Breast epithelium (tissue), 4 donors: ENCODE measurements at regions not wholly inside any gene's neighbourhood (a gene's known extent, or its start where the extent isn't known, plus 50 kb on each side); places are given as distances from the start of the nearest gene placed in this dataset.

Experiments used
- DNase-seq, 2 donors: peaks; one replicate each; pipeline ENCODE4 v3.0.0-alpha.2; 2019; ENCODE audit warnings: low spot score in 2 of 2
- H3K27ac ChIP-seq, 2 donors: fragments of 200-600 bp; sonication (generic) in 1 of 2; one replicate each; pipeline ENCODE4 v1.5.1; 2016 to 2019; ENCODE audit warnings: mild to moderate bottlenecking in 1 of 2
- H3K27me3 ChIP-seq, 2 donors: fragments of 200-600 bp; sonication (generic) in 1 of 2; one replicate each; pipeline versions ENCODE4 v1.5.1 to v1.6.0; 2017 to 2019; ENCODE audit warnings: control low read depth in 1 of 2, mild to moderate bottlenecking in 1 of 2
- H3K36me3 ChIP-seq: fragments of 200-600 bp; one replicate; pipeline ENCODE4 v1.5.1; 2019
- H3K4me1 ChIP-seq, 2 donors: fragments of 200-600 bp; sonication (generic); one replicate each; pipeline ENCODE4 v1.5.1; 2016 to 2019; ENCODE audit warnings: control low read depth in 1 of 2
- H3K4me3 ChIP-seq, 3 donors: fragments of 200-600 bp; sonication (generic); 1 replicate in 2 of 3; 2 replicates in 1 of 3; pipeline ENCODE4 v1.5.1; 2016 to 2019; ENCODE audit warnings: mild to moderate bottlenecking in 3 of 3, moderate library complexity in 2 of 3
- H3K9me3 ChIP-seq, 2 donors: fragments of 200-600 bp; sonication (generic) in 1 of 2; one replicate each; pipeline ENCODE4 v1.5.1; 2016 to 2019; ENCODE audit warnings: control low read depth in 1 of 2
- CTCF ChIP-seq, 3 donors: fragments of 450-650 bp; IDR thresholded peaks; one replicate each; pipeline ENCODE4 v1.5.1; 2016 to 2017; ENCODE audit warnings: antibody characterized with exemption in 3 of 3, mild to moderate bottlenecking in 3 of 3, moderate library complexity in 3 of 3
- POLR2A ChIP-seq: fragments of 450-650 bp; IDR thresholded peaks from one replicate; pipeline ENCODE4 v1.6.1; 2016; ENCODE audit warnings: antibody characterized with exemption, mild to moderate bottlenecking, moderate library complexity
- POLR2AphosphoS5 ChIP-seq, 3 donors: sonication (generic); formaldehyde crosslinking; IDR thresholded peaks; one replicate each; pipeline ENCODE4 v1.6.1; 2017; ENCODE audit warnings: antibody characterized with exemption in 3 of 3
- intact Hi-C: fragments of 100-400 bp; cut with DNase I; formaldehyde crosslinking; loops from one replicate; pipeline ENCODE4 v1.15.1; 2023; ENCODE audit warnings: low total_unique reads

- no peak for TF ChIP-seq POLR2AphosphoS5 (IDR thresholded peaks at IDR 0.05)
- no peak for TF ChIP-seq CTCF (IDR thresholded peaks at IDR 0.05)
- TF ChIP-seq POLR2A = no peak
- no peak for DNase-seq
- Histone ChIP-seq H3K4me1 (no peaks in the 10 kb centered on the region), H3K27me3 (peaks cover 0 to 6% of the 10 kb centered on the region in 2 donors), H3K27ac (no peak overlapping the region), H3K36me3 (no peaks in the 10 kb centered on the region), H3K9me3 (peaks cover 0 to 44% of the 10 kb centered on the region in 2 donors), H3K4me3 (no peak overlapping the region)
- intact Hi-C loops = no loop called here
These were observed 378.0 kb downstream of the CPXCR1 start for GRCh38 chrX:89124985-89125384.
